Vagina (tissue), 2 donors: ENCODE measurements at regions not wholly inside any gene's neighbourhood (a gene's known extent, or its start where the extent isn't known, plus 50 kb on each side); places are given as distances from the start of the nearest gene placed in this dataset.

Source experiments
- CTCF ChIP-seq, 3 experiments: fragments of 450-650 bp in 2 of 3; fragments of 200-600 bp in 1 of 3; sonication (generic) in 1 of 3; IDR thresholded peaks; one replicate each; pipeline ENCODE4 v1.5.1; 2017 to 2019; ENCODE audit warnings: antibody characterized with exemption in 3 of 3, mild to moderate bottlenecking in 2 of 3, moderate library complexity in 2 of 3
- POLR2A ChIP-seq, 2 donors: fragments of 450-650 bp; IDR thresholded peaks; one replicate each; pipeline ENCODE4 v1.6.1; 2017; ENCODE audit warnings: antibody characterized with exemption in 2 of 2, mild to moderate bottlenecking in 2 of 2, moderate library complexity in 2 of 2
- POLR2AphosphoS5 ChIP-seq, 2 donors: sonication (generic); formaldehyde crosslinking; IDR thresholded peaks; one replicate each; pipeline ENCODE4 v1.9.0; 2017; ENCODE audit warnings: antibody characterized with exemption in 2 of 2, mild to moderate bottlenecking in 2 of 2, low read depth in 1 of 2; ENCODE audit not compliant: insufficient read depth in 1 of 2

- no peak for TF ChIP-seq CTCF (IDR thresholded peaks at IDR 0.05)
- no peak for TF ChIP-seq POLR2AphosphoS5 (IDR thresholded peaks at IDR 0.05; ENCODE audit: insufficient read depth in 1 of 2, low read depth in 1 of 2)
- TF ChIP-seq POLR2A (IDR thresholded peaks at IDR 0.05): no peak
These were observed 308.1 kb upstream of the ADGRL2 start for GRCh38 chr1:81492628-81493027.
